ENCODE measurements at regions not wholly inside any gene's neighbourhood (a gene's known extent, or its start where the extent isn't known, plus 50 kb on each side); places are given as distances from the start of the nearest gene placed in this dataset.

- CTCF ChIA-PET (ENCODE audit: unreplicated experiment) = no interaction called here
Observed at GRCh38 chr14:101147848-101148247, 244.3 kb upstream of the RTL1 start.

GRCh38 chr14:101150039-101150610 lies 246.6 kb upstream of the RTL1 start:
- no peaks in the 10 kb centered on the region for H3K36me3 ChIP-seq (ENCODE audit: insufficient read depth, low read length)
- no peaks in the 10 kb centered on the region for H4K20me1 ChIP-seq (ENCODE audit: insufficient read depth, low read length)
- no peak overlapping the region for H3K27ac ChIP-seq (ENCODE audit: low read depth, low read length, poor library complexity, severe bottlenecking)
- H3K9me2 ChIP-seq (ENCODE audit: insufficient read depth, low read length) = 0 out of 2 replicates have a peak, but pooled peaks cover 4% of the 10 kb centered on the region
- no peak overlapping the region for H2AFZ ChIP-seq (ENCODE audit: low read length)
- CTCF ChIA-PET (ENCODE audit: unreplicated experiment) = no interaction called here
- intact Hi-C loops (cut with micrococcal nuclease; ENCODE audit: unreplicated experiment) = no loop called here
- peaks cover 11% of the 10 kb centered on the region; the same call in 1 of the 2 replicates for H3K9me3 ChIP-seq (ENCODE audit: low read length)
- H3K4me3 ChIP-seq (ENCODE audit: low read depth, low read length, poor library complexity, severe bottlenecking) = no peak overlapping the region
- POLR2A ChIA-PET = no interaction called here
- no peak for DNase-seq (ENCODE audit: low spot score)
- no peaks in the 10 kb centered on the region for H3K79me2 ChIP-seq (ENCODE audit: insufficient read depth, low read depth, low read length)
- no peak for TF ChIP-seq CTCF (conservative IDR thresholded peaks at IDR 0.05; ENCODE audit: low read length)
- no peaks in the 10 kb centered on the region for H3K4me1 ChIP-seq (ENCODE audit: insufficient read depth, low read length, poor library complexity, severe bottlenecking)
- no peak overlapping the region for H3K4me2 ChIP-seq (ENCODE audit: low read length)
- no TSS peak for BruUV-seq (replicated peaks)

More at GRCh38 chr14:101147848-101148247, 244.3 kb upstream of the RTL1 start:
- no peak overlapping the region for H3K4me3 ChIP-seq (ENCODE audit: low read depth, low read length, poor library complexity, severe bottlenecking)
- no peak overlapping the region for H3K4me2 ChIP-seq (ENCODE audit: low read length)
- POLR2A ChIA-PET = interaction anchor here (1.0 kb wide), 1 partner anchor 42 kb away, joined by 4 read pairs; no protein-coding TSS in a partner anchor
- no peak for DNase-seq (ENCODE audit: low spot score)
- no peaks in the 10 kb centered on the region for H4K20me1 ChIP-seq (ENCODE audit: insufficient read depth, low read length)
- 0 out of 2 replicates have a peak, but pooled peaks cover 4% of the 10 kb centered on the region for H3K9me2 ChIP-seq (ENCODE audit: insufficient read depth, low read length)
- no peaks in the 10 kb centered on the region for H3K36me3 ChIP-seq (ENCODE audit: insufficient read depth, low read length)
- H3K79me2 ChIP-seq (ENCODE audit: insufficient read depth, low read depth, low read length) = no peaks in the 10 kb centered on the region
- intact Hi-C loops (cut with micrococcal nuclease; ENCODE audit: unreplicated experiment) = no loop called here
- H2AFZ ChIP-seq (ENCODE audit: low read length) = no peak overlapping the region
- H3K9me3 ChIP-seq (ENCODE audit: low read length) = peaks cover 11% of the 10 kb centered on the region; the same call in 1 of the 2 replicates
- no TSS peak for BruUV-seq (replicated peaks)
- TF ChIP-seq EZH2phosphoT487 (IDR thresholded peaks at IDR 0.05; ENCODE audit: borderline replicate concordance, low read depth, low read length) (no peak), CTCF (conservative IDR thresholded peaks at IDR 0.05; ENCODE audit: low read length) (no peak)
- H3K4me1 ChIP-seq (ENCODE audit: insufficient read depth, low read length, poor library complexity, severe bottlenecking) = no peaks in the 10 kb centered on the region
- no peak overlapping the region for H3K27ac ChIP-seq (ENCODE audit: low read depth, low read length, poor library complexity, severe bottlenecking)

- Histone ChIP-seq H3K9me2 (ENCODE audit: insufficient read depth, low read length) (0 out of 2 replicates have a peak, but pooled peaks cover 2% of the 10 kb centered on the region), H3K79me2 (ENCODE audit: insufficient read depth, low read depth, low read length) (no peaks in the 10 kb centered on the region), H3K4me1 (ENCODE audit: insufficient read depth, low read length, poor library complexity, severe bottlenecking) (no peaks in the 10 kb centered on the region), H3K4me2 (ENCODE audit: low read length) (no peak overlapping the region), H4K20me1 (ENCODE audit: insufficient read depth, low read length) (no peaks in the 10 kb centered on the region), H3K27ac (ENCODE audit: low read depth, low read length, poor library complexity, severe bottlenecking) (no peak overlapping the region), H3K4me3 (ENCODE audit: low read depth, low read length, poor library complexity, severe bottlenecking) (no peak overlapping the region), H3K36me3 (ENCODE audit: insufficient read depth, low read length) (no peaks in the 10 kb centered on the region), H3K9me3 (ENCODE audit: low read length) (peaks cover 1% of the 10 kb centered on the region; the same call in 1 of the 2 replicates), H2AFZ (ENCODE audit: low read length) (no peak overlapping the region)
- TF ChIP-seq EZH2phosphoT487 (IDR thresholded peaks at IDR 0.05; ENCODE audit: borderline replicate concordance, low read depth, low read length) (no peak), CTCF (conservative IDR thresholded peaks at IDR 0.05; ENCODE audit: low read length) (no peak)
- no TSS peak for BruUV-seq (replicated peaks)
- ChIA-PET POLR2A (no interaction called here), CTCF (ENCODE audit: unreplicated experiment) (no interaction called here)
- no peak for DNase-seq (ENCODE audit: low spot score)
- intact Hi-C loops (cut with micrococcal nuclease; ENCODE audit: unreplicated experiment) = no loop called here
Observed at GRCh38 chr14:101151226-101151926, 247.9 kb upstream of the RTL1 start.

Measured in OCI-LY7 (cell line).